CD14-positive monocyte (primary cell): ENCODE measurements at regions not wholly inside any gene's neighbourhood (a gene's known extent, or its start where the extent isn't known, plus 50 kb on each side); places are given as distances from the start of the nearest gene placed in this dataset.

Experiments used
- DNase-seq, 3 donors: peaks; one replicate each; pipeline ENCODE4 v3.0.0-alpha.2; 2011 to 2022
- H2AFZ ChIP-seq: 2 replicates; pipeline ENCODE4 v1.6.0; 2012; ENCODE audit warnings: mild to moderate bottlenecking, low read depth, low read length, inconsistent platforms; ENCODE audit not compliant: insufficient read depth, poor library complexity, severe bottlenecking
- H3K27ac ChIP-seq, 2 donors: 1 replicate in 1 of 2; 2 replicates in 1 of 2; pipeline ENCODE4 v1.5.1; 2012 to 2013; ENCODE audit warnings: low read length in 2 of 2, control low read depth in 1 of 2, inconsistent platforms in 1 of 2, low read depth in 1 of 2, mild to moderate bottlenecking in 1 of 2
- H3K27me3 ChIP-seq, 2 donors: one replicate each; pipeline versions ENCODE4 v1.6.0 to v1.6.1; 2011 to 2013; ENCODE audit warnings: low read length in 2 of 2; ENCODE audit not compliant: control insufficient read depth in 2 of 2, insufficient read depth in 2 of 2
- H3K36me3 ChIP-seq, 2 donors: replicated peaks in 1 of 2; 1 replicate in 1 of 2; 2 replicates in 1 of 2; pipeline versions ENCODE4 v1.5.1 to v1.6.1; 2012 to 2013; ENCODE audit warnings: low read length in 2 of 2, control low read depth in 1 of 2, inconsistent platforms in 1 of 2, mild to moderate bottlenecking in 1 of 2; ENCODE audit not compliant: insufficient read depth in 2 of 2, control insufficient read depth in 1 of 2
- H3K4me1 ChIP-seq, 2 donors: 1 replicate in 1 of 2; 2 replicates in 1 of 2; pipeline versions ENCODE4 v1.5.1 to v1.6.1; 2012 to 2013; ENCODE audit warnings: low read length in 2 of 2, control low read depth in 1 of 2, inconsistent platforms in 1 of 2, mild to moderate bottlenecking in 1 of 2, moderate library complexity in 1 of 2; ENCODE audit not compliant: insufficient read depth in 2 of 2, control insufficient read depth in 1 of 2
- H3K4me2 ChIP-seq: replicated peaks from 2 replicates; pipeline ENCODE3; 2012; ENCODE audit warnings: low read length, moderate library complexity, mild to moderate bottlenecking; ENCODE audit not compliant: poor library complexity, severe bottlenecking; ENCODE audit errors: extremely low read depth
- H3K4me3 ChIP-seq, 3 experiments: fragments of 200-600 bp in 1 of 3; sonication (generic) in 1 of 3; replicated peaks in 1 of 3; 1 replicate in 2 of 3; 2 replicates in 1 of 3; pipeline ENCODE4 v1.5.1; 2011 to 2013; ENCODE audit warnings: low read length in 3 of 3, mild to moderate bottlenecking in 3 of 3, control low read depth in 2 of 3, low read depth in 2 of 3, inconsistent platforms in 1 of 3, moderate library complexity in 1 of 3
- H3K79me2 ChIP-seq: 2 replicates; pipeline ENCODE4 v1.6.0; 2012; ENCODE audit warnings: mild to moderate bottlenecking, control low read depth, inconsistent platforms, low read length, moderate library complexity; ENCODE audit not compliant: insufficient read depth
- H3K9ac ChIP-seq: 2 replicates; pipeline ENCODE4 v1.6.0; 2017; ENCODE audit warnings: low read length, mild to moderate bottlenecking; ENCODE audit not compliant: insufficient read depth, poor library complexity, severe bottlenecking
- H3K9me3 ChIP-seq, 2 donors: replicated peaks in 1 of 2; 1 replicate in 1 of 2; 2 replicates in 1 of 2; pipeline versions ENCODE4 v1.5.1 to v1.6.1; 2012 to 2013; ENCODE audit warnings: low read length in 2 of 2, control low read depth in 1 of 2; ENCODE audit not compliant: control insufficient read depth in 1 of 2, insufficient read depth in 1 of 2
- H4K20me1 ChIP-seq: 2 replicates; pipeline ENCODE4 v1.6.0; 2012; ENCODE audit warnings: mild to moderate bottlenecking, low read length, control low read depth, moderate library complexity; ENCODE audit not compliant: insufficient read depth
- H3K27ac Mint-ChIP-seq, 7 donors: one replicate each; pipeline ENCODE4 v1.8.0; 2020; ENCODE audit warnings: mild to moderate bottlenecking in 7 of 7, mixed read lengths in 7 of 7, moderate library complexity in 6 of 7, inconsistent platforms in 2 of 7
- H3K27me3 Mint-ChIP-seq, 3 donors: one replicate each; pipeline ENCODE4 v1.8.0; 2021 to 2022; ENCODE audit warnings: low read depth in 3 of 3, mild to moderate bottlenecking in 3 of 3, mixed read lengths in 3 of 3, moderate library complexity in 3 of 3, inconsistent platforms in 1 of 3
- H3K36me3 Mint-ChIP-seq, 2 donors: one replicate each; pipeline ENCODE4 v1.8.0; 2020; ENCODE audit warnings: mixed read lengths in 2 of 2, inconsistent platforms in 1 of 2, mild to moderate bottlenecking in 1 of 2
- H3K4me1 Mint-ChIP-seq: one replicate; pipeline ENCODE4 v1.8.0; 2020; ENCODE audit warnings: mild to moderate bottlenecking, mixed read lengths
- H3K4me3 Mint-ChIP-seq, 2 donors: one replicate each; pipeline ENCODE4 v1.8.0; 2020; ENCODE audit warnings: mild to moderate bottlenecking in 2 of 2, mixed read lengths in 2 of 2, moderate library complexity in 1 of 2
- H3K9me3 Mint-ChIP-seq, 7 donors: one replicate each; pipeline ENCODE4 v1.8.0; 2020 to 2022; ENCODE audit warnings: mixed read lengths in 7 of 7, mild to moderate bottlenecking in 6 of 7, moderate library complexity in 6 of 7, inconsistent platforms in 2 of 7
- CTCF ChIP-seq: fragments of 200-600 bp; IDR thresholded peaks from one replicate; pipeline ENCODE4 v1.8.0; 2022; ENCODE audit warnings: antibody characterized with exemption, mild to moderate bottlenecking
- WGBS: methylation state at CpG from one replicate; pipeline ENCODE4 v1.1.5; 2013; ENCODE audit warnings: missing lambda C conversion rate; ENCODE audit not compliant: insufficient coverage; 5-methylcytosine and 5-hydroxymethylcytosine counted together
- intact Hi-C, 2 donors: fragments of 100-400 bp; cut with micrococcal nuclease; formaldehyde crosslinking; loops; one replicate each; pipeline versions ENCODE4 v1.15.0 to v1.15.1; 2023

GRCh38 chr5:125120012-125120411 is 373.6 kb upstream of the ZNF608 start:
- peaks cover 4 to 5% (median 4%) of the 10 kb centered on the region in 3 donors for H3K27me3 Mint-ChIP-seq
- no peak overlapping the region for H3K4me3 Mint-ChIP-seq
- Histone ChIP-seq H3K79me2 (no peaks in the 10 kb centered on the region), H3K4me1 (no peaks in the 10 kb centered on the region), H3K27me3 (no peaks in the 10 kb centered on the region), H3K36me3 (no peaks in the 10 kb centered on the region), H3K9me3 (no peaks in the 10 kb centered on the region), H3K4me2 (no peak overlapping the region), H4K20me1 (no peaks in the 10 kb centered on the region), H3K4me3 (no peak overlapping the region), H3K9ac (no peak overlapping the region), H3K27ac (no peak overlapping the region), H2AFZ (no peak overlapping the region)
- intact Hi-C loops = no loop called here
- H3K4me1 Mint-ChIP-seq = no peaks in the 10 kb centered on the region
- no peak overlapping the region for H3K27ac Mint-ChIP-seq
- no peak for TF ChIP-seq CTCF
- 94% methylated on average over 2 of the region's 6 CpGs for WGBS
- no peaks in the 10 kb centered on the region for H3K36me3 Mint-ChIP-seq
- no peak for DNase-seq
- H3K9me3 Mint-ChIP-seq = peaks cover 0 to 8% (median under 1%) of the 10 kb centered on the region in 7 donors

GRCh38 chr5:125125031-125125823 is 378.8 kb upstream of the ZNF608 start:
- Histone ChIP-seq H3K4me1 (no peaks in the 10 kb centered on the region), H3K36me3 (no peaks in the 10 kb centered on the region), H4K20me1 (no peaks in the 10 kb centered on the region), H3K79me2 (no peaks in the 10 kb centered on the region), H3K9me3 (no peaks in the 10 kb centered on the region), H3K27me3 (no peaks in the 10 kb centered on the region), H3K27ac (no peak overlapping the region), H2AFZ (no peak overlapping the region), H3K9ac (no peak overlapping the region), H3K4me2 (no peak overlapping the region), H3K4me3 (no peak overlapping the region)
- Mint-ChIP-seq H3K36me3 (no peaks in the 10 kb centered on the region), H3K9me3 (peaks cover 0 to 7% (median 0%) of the 10 kb centered on the region in 7 donors), H3K27ac (no peak overlapping the region), H3K4me1 (no peaks in the 10 kb centered on the region), H3K4me3 (no peak overlapping the region), H3K27me3 (peaks cover 0 to 2% (median 0%) of the 10 kb centered on the region in 3 donors)
- intact Hi-C loops = no loop called here
- no peak for TF ChIP-seq CTCF
- WGBS = 67% methylated on average over 3 of the region's 6 CpGs
- no peak for DNase-seq
